Peyer's patch (tissue), 4 donors: ENCODE measurements at regions not wholly inside any gene's neighbourhood (a gene's known extent, or its start where the extent isn't known, plus 50 kb on each side); places are given as distances from the start of the nearest gene placed in this dataset.

Experiments
- POLR2A ChIP-seq, 2 donors: fragments of 450-650 bp; IDR thresholded peaks; one replicate each; pipeline ENCODE4 v1.5.1; 2017; ENCODE audit warnings: antibody characterized with exemption in 2 of 2, mild to moderate bottlenecking in 2 of 2, moderate library complexity in 2 of 2
- TF ChIP-seq, protein P1 (sequence below), 6 experiments: fragments of 450-650 bp in 4 of 6; fragments of 200-600 bp in 2 of 6; sonication (generic) in 1 of 6; IDR thresholded peaks; one replicate each; pipeline ENCODE4 v1.5.1; 2017 to 2019; ENCODE audit warnings: antibody characterized with exemption in 6 of 6, mild to moderate bottlenecking in 3 of 6, moderate library complexity in 1 of 6

DNA sequence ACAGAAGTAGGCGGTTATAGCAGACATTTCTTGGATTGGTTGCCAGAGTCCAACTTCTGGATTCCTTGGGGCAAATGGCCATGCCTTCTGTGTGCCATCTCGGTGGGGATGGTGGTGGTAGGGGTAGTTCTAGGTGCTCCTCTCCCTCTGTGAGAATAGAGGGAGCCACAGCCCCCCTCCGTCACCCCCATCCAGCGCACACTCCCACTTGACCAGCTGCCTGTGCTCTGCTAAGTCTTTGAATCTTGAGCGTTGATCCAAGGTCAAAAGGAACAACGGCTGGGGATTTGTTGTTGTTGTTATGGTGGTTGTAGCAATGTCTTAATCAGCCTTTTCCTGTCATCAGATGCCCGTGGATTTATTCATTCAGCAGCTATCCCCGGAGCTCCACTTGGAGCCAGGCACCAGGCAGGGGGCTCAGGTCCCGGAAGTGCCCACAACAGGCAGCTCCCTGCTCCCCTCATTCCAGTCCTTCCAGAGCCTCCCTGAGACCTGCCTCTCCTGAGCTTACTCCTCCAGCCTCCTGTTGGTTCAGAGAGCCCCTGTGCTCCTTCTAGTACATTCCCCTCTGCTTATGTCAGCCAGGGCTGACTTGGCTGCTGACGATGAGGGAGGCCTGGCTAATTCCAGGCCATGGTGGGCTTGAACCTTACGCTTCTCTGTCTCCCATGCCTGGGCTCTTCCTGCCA is 146.6 kb upstream of the WNT4 start:
- TF ChIP-seq, protein P1, sequence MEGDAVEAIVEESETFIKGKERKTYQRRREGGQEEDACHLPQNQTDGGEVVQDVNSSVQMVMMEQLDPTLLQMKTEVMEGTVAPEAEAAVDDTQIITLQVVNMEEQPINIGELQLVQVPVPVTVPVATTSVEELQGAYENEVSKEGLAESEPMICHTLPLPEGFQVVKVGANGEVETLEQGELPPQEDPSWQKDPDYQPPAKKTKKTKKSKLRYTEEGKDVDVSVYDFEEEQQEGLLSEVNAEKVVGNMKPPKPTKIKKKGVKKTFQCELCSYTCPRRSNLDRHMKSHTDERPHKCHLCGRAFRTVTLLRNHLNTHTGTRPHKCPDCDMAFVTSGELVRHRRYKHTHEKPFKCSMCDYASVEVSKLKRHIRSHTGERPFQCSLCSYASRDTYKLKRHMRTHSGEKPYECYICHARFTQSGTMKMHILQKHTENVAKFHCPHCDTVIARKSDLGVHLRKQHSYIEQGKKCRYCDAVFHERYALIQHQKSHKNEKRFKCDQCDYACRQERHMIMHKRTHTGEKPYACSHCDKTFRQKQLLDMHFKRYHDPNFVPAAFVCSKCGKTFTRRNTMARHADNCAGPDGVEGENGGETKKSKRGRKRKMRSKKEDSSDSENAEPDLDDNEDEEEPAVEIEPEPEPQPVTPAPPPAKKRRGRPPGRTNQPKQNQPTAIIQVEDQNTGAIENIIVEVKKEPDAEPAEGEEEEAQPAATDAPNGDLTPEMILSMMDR (IDR thresholded peaks at IDR 0.05) = no peak
- TF ChIP-seq POLR2A (IDR thresholded peaks at IDR 0.05) = no peak
